ENCODE measurements at regions not wholly inside any gene's neighbourhood (a gene's known extent, or its start where the extent isn't known, plus 50 kb on each side); places are given as distances from the start of the nearest gene placed in this dataset.

DNA sequence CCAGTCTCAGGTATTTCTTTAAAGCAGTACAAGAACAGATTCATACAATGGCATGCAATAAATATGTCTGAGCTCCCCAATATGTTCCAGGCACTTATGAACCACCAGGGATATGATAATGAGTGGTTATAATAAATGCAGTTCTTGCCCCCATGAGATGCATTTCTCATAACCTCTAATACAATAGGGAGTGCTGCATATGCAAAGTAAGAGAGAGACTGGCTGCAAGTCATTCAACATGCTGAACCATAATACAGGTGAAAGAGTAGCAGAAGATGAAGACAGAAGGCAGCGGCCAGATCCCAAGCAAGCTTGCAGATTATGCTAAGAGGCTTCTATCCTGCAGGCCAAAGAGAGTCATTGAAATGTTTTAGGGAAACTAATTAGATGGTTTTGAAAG, 96.7 kb downstream of the CHD9NB start:
- H3K4me3 ChIP-seq (ENCODE audit: low read depth, low read length) = no peak overlapping the region
- no peak for DNase-seq (ENCODE audit: low read depth)

DNA sequence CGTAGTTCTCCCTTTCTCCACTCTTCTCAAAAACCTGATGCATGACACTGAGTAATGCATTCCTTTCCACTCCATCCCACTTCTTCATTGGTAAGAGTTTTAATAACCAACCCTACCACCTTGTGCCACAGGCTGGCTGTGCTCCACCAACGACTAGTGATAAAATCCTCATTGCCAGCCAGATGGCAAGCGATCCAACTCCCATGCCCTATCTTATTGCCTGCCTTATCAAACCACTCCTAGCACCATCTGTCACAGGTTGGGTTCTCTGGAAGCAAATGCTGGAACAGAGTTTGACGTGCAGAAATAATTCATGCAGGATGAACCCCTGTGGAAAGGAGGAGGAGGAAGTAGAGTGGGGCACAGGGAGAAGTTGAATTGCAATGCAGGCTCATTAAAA, 99.5 kb downstream of the CHD9NB start:
- H3K4me3 ChIP-seq (ENCODE audit: low read depth, low read length) = no peak overlapping the region
- DNase-seq (ENCODE audit: low read depth) = no peak
- TF ChIP-seq, protein P1, sequence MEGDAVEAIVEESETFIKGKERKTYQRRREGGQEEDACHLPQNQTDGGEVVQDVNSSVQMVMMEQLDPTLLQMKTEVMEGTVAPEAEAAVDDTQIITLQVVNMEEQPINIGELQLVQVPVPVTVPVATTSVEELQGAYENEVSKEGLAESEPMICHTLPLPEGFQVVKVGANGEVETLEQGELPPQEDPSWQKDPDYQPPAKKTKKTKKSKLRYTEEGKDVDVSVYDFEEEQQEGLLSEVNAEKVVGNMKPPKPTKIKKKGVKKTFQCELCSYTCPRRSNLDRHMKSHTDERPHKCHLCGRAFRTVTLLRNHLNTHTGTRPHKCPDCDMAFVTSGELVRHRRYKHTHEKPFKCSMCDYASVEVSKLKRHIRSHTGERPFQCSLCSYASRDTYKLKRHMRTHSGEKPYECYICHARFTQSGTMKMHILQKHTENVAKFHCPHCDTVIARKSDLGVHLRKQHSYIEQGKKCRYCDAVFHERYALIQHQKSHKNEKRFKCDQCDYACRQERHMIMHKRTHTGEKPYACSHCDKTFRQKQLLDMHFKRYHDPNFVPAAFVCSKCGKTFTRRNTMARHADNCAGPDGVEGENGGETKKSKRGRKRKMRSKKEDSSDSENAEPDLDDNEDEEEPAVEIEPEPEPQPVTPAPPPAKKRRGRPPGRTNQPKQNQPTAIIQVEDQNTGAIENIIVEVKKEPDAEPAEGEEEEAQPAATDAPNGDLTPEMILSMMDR (conservative IDR thresholded peaks at IDR 0.05; ENCODE audit: low read depth, low read length) = no peak

More for the DNA sequence above, 96.7 kb downstream of the CHD9NB start:
- TF ChIP-seq, protein P1 (conservative IDR thresholded peaks at IDR 0.05; ENCODE audit: low read depth, low read length) = no peak

DNA sequence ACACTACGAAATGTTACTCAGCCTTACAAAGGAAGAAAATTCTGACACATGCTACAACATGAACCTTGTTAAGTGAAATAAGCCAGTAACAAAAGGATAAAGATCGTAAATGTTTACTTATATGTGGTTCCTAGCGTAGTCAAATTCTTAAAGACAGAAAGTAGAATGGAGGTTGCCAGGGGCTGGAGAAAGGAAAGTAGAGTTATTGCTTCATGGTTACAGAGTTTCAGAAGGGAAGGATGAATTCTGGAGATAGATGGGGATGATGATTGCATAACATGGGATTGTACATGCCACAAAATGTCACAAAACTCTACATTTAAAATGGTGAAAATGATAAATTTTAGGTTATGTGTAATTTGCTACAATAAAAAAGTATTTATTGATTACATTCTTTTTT, 103.8 kb downstream of the CHD9NB start:
- H3K4me3 ChIP-seq (ENCODE audit: low read depth, low read length) = no peak overlapping the region
- TF ChIP-seq, protein P1 (conservative IDR thresholded peaks at IDR 0.05; ENCODE audit: low read depth, low read length) = no peak
- no peak for DNase-seq (ENCODE audit: low read depth)

DNA sequence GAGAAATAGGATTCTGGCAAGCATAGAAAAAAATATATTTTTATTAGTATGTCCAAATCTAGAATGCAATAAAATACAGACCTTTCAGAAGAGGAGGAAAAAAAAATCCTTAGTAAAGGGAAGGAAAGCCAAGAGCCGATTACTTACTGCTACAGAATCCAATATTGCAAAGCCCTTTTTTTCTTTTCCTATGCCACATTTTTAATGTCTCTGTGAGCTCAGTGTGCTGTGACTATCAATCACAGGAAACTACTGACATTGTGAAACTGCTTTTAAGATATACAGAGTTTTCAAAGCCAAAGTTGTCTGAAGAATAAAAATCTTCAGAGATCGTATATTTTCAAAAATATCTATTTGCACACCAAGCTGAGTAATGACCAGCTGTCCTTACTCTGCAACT, 120.4 kb downstream of the CHD9NB start:
- TF ChIP-seq, protein P1 (conservative IDR thresholded peaks at IDR 0.05; ENCODE audit: low read depth, low read length) = no peak
- no peak overlapping the region for H3K4me3 ChIP-seq (ENCODE audit: low read depth, low read length)
- DNase-seq (ENCODE audit: low read depth) = no peak

DNA sequence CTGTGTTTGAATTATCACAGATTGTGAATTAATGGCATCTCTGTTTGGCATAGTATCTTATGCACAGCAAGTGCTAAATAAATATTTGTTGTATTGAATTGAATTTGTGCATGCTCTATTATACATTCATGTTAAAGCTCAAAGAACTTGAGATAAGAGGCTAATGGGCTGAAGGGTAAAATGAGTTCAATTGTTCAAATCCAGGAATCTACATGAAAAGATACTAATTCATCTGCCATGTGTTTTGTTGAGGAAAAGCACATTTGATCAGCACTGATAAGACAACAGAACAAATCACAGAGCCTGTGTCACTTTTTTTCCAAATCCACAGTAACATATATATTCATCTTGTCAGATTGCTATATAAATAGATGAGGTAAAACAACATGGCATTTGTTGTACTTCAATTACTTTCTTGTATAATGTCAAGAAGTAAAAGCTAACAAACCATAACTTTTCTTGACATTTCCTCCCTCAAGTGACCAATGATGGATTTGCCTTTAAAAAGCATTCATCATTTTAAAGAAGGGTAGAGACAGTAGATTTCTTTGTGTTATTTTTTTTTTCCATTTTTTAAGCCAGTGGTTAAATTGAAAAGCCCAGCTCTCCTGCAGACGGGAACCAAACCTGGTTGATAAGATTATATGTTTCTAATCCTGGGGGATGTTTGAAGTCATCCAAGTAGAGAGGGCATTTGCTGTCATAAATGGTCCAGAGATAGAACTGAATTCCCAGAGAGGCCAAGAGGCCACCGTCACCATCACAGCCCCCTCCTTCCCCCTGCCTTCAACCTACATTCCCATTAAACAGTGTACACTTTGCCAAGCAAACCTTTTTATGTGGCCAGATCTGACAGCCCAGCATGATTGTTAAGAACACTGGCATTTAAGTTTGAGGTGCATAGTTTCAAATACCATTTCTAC, 123.0 kb downstream of the CHD9NB start:
- TF ChIP-seq, protein P1 (conservative IDR thresholded peaks at IDR 0.05; ENCODE audit: low read depth, low read length) = no peak
- no peak overlapping the region for H3K4me3 ChIP-seq (ENCODE audit: low read depth, low read length)
- no peak for DNase-seq (ENCODE audit: low read depth)

DNA sequence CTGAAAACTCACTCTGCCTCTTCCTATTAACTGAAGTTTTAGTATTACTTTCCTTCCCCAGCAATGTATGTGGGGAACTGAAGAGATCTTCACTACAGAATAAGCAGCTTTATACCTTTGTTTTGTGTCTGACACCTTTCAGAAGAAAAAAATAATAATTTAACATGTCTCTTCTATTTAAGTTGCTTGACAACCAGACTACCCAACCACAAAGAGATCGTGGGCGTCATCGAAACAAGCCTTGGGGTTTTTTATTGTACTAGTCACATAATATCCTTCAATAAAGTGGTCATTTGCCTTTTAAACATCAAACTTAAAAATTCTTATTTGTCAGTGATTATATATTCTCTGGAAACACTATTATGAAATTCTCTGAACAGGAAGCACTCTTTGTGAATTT, 123.7 kb downstream of the CHD9NB start:
- no peak overlapping the region for H3K4me3 ChIP-seq (ENCODE audit: low read depth, low read length)
- DNase-seq (ENCODE audit: low read depth) = no peak
- TF ChIP-seq, protein P1 (conservative IDR thresholded peaks at IDR 0.05; ENCODE audit: low read depth, low read length) = no peak

DNA sequence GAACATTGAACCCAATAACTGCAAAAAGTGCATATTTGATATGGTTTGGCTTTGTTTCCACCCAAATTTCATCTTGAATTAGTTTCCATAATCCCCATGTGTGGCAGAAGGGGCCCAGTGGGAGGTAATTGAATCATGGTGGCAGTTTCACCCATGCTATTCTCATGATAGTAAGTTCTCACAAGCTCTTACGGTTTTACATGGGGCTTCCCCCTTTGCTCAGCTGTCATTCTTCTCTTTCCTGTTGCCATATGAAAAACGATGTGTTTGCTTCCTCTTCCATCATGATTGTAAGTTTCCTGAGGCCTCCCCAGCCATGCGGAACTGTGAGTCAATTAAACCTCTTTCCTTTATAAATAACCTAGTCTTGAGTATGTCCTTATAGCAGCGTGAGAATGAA, 127.6 kb downstream of the CHD9NB start:
- no peak for DNase-seq (ENCODE audit: low read depth)
- TF ChIP-seq, protein P1 (conservative IDR thresholded peaks at IDR 0.05; ENCODE audit: low read depth, low read length) = no peak
- no peak overlapping the region for H3K4me3 ChIP-seq (ENCODE audit: low read depth, low read length)
